Gastrocnemius medialis (tissue), 4 donors: ENCODE measurements at regions not wholly inside any gene's neighbourhood (a gene's known extent, or its start where the extent isn't known, plus 50 kb on each side); places are given as distances from the start of the nearest gene placed in this dataset.

Experiments used
- POLR2A ChIP-seq, 2 donors: fragments of 450-650 bp; IDR thresholded peaks; one replicate each; pipeline ENCODE4 v1.6.1; 2017; ENCODE audit warnings: antibody characterized with exemption in 2 of 2, mild to moderate bottlenecking in 2 of 2, moderate library complexity in 2 of 2
- TF ChIP-seq, protein P1 (sequence below), 5 experiments: fragments of 450-650 bp in 3 of 5; fragments of 200-600 bp in 2 of 5; sonication (generic) in 2 of 5; IDR thresholded peaks in 4 of 5; conservative IDR thresholded peaks in 1 of 5; 1 replicate in 4 of 5; 2 replicates in 1 of 5; pipeline ENCODE4 v1.5.1; 2016 to 2019; ENCODE audit warnings: antibody characterized with exemption in 5 of 5, mild to moderate bottlenecking in 3 of 5, moderate library complexity in 3 of 5

DNA sequence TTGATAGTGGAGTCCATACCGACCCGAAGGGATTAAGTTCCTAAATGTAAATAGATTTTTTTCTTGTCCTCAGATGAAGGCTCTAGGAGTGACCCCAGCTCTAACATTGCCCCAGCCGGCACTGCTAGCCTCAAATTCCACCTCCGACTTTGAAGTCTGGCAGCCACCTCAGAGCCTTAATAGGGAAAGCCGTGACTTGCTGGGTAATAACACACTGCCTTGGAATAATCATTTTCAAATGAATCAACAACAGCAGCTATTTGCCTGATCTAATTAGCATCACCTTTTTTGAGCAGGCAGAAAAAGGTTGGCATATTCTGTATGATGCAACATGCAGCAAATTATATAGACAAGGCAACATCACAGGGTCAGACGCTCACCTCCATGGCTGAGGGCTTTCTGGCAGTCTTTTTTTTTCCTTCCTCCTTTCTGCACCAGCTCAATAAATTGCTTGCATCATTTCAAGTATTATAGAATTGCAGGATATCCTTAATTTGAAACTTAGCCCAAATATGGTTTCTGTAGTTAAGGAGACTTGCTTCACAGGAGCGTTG is 276.5 kb upstream of the ATP5MC3 start:
- TF ChIP-seq, protein P1, sequence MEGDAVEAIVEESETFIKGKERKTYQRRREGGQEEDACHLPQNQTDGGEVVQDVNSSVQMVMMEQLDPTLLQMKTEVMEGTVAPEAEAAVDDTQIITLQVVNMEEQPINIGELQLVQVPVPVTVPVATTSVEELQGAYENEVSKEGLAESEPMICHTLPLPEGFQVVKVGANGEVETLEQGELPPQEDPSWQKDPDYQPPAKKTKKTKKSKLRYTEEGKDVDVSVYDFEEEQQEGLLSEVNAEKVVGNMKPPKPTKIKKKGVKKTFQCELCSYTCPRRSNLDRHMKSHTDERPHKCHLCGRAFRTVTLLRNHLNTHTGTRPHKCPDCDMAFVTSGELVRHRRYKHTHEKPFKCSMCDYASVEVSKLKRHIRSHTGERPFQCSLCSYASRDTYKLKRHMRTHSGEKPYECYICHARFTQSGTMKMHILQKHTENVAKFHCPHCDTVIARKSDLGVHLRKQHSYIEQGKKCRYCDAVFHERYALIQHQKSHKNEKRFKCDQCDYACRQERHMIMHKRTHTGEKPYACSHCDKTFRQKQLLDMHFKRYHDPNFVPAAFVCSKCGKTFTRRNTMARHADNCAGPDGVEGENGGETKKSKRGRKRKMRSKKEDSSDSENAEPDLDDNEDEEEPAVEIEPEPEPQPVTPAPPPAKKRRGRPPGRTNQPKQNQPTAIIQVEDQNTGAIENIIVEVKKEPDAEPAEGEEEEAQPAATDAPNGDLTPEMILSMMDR (IDR thresholded peaks at IDR 0.05 in 4 of 5, conservative IDR thresholded peaks at IDR 0.05 in 1 of 5): no peak
- no peak for TF ChIP-seq POLR2A (IDR thresholded peaks at IDR 0.05)
